NCI-H1694 (cell line): ENCODE measurements at regions not wholly inside any gene's neighbourhood (a gene's known extent, or its start where the extent isn't known, plus 50 kb on each side); places are given as distances from the start of the nearest gene placed in this dataset.

ENCODE experiments used
- DNase-seq: peaks from one replicate; lab custom pipeline; 2025; lab: John Stamatoyannopoulos, UW

DNA sequence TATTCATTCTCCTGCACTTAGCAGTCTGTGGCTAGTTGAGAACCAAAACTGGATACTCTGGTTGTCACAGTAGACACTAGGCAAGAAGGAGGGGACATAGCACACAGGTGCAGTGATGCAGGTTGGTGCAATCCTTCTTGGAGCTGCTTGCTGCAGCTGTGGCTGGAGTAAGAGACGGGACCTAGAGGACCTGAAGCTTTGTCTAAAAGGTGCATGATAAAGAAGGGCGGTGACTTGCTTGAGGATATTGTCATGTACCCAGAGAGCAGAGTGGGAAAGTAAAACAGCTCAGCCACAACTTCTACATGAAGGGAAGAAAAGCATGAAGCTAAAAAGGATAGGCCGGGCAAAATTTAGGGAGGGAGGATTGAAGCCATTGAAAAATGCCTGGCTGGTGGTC lies 304.1 kb upstream of the KIRREL3 start:
- no peak for DNase-seq

DNA sequence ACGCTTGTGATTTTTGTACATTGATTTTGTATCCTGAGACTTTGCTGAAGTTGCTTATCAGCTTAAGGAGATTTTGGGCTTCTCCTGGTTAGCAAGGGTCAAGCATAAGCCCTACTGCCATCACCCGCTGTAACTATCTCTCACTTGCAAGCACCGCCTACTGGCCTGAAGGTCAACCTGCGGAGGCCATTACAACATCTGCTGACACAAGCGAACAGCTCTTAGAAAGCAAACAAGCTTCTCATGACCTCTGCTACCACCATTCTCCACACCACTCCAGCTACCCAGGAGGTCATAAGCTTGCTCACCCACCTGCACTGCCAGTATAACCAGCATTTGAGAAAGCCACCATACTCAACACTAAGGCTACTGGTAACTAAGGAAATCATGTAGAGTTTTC lies 288.4 kb upstream of the KIRREL3 start:
- DNase-seq = no peak

DNA sequence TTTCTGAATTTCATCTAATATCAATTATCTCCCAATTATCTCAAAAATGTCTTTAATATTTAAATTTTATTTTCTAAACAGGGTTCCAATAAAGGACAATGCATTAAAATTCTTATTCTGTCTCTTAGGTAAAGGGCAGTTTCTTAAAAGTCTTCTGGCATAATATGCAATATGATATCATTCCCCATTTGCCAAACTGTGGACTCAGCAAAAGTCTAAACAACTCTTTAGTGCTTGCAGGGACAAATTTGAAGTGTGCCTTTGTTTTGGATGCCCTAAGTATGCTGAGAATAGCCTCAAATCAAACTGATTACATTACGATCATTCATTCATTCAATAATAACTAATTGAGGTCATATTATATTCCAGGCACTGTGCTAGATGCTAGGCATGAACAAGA lies 281.0 kb upstream of the KIRREL3 start:
- DNase-seq = no peak

DNA sequence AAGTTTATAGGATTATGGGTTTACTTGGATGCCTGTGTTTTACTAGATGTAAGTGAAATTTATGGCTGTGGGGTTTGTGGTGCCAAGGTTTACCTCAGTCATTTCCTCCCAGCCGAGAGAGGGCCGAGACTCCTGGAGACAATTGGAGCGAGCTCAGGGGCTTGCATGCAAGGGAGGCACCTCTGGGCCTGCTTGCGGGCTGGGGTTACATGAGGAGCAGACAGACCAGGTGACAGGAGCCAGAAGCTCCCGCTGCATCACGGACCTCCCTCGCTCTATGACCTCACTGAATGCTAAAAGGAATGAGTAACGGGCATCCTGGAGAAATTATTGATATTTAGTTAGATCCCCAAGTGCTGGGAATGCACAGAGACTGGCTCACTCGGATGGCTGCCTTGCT lies 275.2 kb upstream of the KIRREL3 start:
- DNase-seq = no peak

DNA sequence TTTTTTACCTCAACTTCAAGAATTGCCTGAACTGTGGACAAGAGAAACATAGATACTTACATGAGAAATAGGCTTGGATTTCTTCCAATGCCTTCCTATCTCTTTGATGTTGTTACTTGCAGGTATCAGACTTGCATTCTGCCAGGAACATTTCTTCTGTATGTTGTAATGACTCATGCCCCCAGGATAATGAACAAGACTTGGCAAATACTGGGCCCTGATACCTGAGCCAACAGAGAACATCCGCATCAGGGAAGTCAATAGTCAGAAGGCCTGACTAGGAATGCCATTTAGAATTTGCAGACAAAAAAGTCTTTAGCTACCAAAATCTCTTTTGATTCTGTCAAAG lies 273.7 kb upstream of the KIRREL3 start:
- DNase-seq = no peak

GRCh38 chr11:127273593-127274327 lies 273.2 kb upstream of the KIRREL3 start:
- DNase-seq = no peak

DNA sequence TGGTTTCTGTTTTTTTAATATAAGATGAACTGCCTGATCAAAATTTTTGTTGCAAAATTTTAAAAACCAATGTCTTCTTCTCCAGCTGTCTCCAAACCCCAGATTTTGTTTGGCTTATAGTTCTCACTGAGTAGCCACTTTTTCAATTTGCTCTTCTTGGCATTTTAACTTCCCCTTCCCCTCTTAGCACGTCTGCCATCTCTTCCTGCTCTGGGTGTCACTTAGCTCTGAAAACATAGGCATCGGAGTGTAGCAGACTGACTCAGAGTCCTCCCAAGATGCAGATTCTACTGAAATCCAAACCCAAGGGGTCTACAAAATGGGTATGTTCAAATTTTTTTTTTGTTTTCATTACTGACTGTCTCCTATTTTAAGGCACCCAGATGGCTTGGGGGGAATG lies 270.3 kb upstream of the KIRREL3 start:
- DNase-seq = no peak

GRCh38 chr11:127269911-127270310 lies 269.3 kb upstream of the KIRREL3 start:
- DNase-seq = no peak

- no peak for DNase-seq
These were observed 268.4 kb upstream of the KIRREL3 start for GRCh38 chr11:127268932-127269331.

- DNase-seq = no peak
These were observed 268.0 kb upstream of the KIRREL3 start for GRCh38 chr11:127268521-127268920.

- DNase-seq = no peak
These were observed 258.5 kb upstream of the KIRREL3 start for GRCh38 chr11:127259102-127259501.

DNA sequence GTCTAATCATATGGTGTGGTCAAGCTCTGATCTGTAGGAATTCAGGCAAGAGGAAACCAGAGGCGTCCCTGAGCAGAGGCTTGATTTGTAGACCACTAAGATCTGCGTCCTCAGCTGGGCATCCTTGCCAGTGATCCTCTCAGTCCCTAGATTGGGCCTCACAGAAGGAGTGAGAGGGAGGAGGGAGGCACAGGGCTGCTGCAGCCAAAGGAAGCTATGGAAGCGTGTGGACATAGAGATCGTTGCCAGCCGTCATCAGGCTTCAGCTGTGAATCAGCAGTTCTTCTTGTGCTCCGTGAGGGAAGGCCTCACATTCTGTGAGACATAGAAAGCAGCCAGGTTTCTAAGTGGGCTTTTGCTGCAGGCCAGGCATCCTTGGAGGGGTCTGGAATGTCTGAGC lies 254.6 kb upstream of the KIRREL3 start:
- DNase-seq = no peak

GRCh38 chr11:127252321-127252720 lies 251.8 kb upstream of the KIRREL3 start:
- no peak for DNase-seq

DNA sequence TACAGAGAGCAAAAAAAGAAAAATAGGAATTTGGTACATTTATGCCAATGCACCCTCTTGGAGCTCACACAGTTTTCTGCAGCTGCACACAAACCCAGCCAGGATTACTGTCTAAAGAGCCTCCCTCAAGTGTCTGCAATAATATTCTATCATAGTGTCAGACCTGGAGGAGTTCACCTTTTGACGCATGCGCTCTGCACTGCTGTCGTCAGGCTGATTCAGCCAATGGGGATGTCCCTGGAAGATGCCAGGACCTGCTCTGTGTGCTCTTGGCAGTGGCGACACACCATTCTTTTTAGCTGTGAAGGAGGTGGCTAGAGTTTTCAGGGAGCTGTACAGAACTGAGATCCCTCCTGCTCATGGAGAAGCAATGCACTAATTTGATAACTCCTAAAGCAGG lies 249.0 kb upstream of the KIRREL3 start:
- DNase-seq = no peak

DNA sequence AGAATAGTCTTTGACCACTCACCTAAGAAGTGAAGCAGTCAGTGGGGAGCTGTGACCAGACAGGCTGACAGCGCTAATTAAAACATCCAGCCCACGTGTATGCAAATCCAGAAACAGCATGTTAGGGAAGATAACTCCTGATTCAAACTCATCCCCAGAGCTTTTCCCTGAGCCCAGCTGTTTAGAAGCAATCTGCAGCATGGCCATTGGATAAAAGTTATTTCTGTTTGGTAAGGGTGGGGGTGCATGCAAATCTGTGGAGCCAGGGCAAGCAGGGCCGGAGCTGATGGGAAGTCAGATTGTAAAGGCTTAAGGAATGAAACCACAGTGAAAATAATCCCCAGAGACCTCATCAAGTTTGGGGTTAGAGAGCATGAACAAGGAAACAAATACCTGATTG lies 247.9 kb upstream of the KIRREL3 start:
- DNase-seq = no peak

- no peak for DNase-seq
These were observed 246.8 kb upstream of the KIRREL3 start for GRCh38 chr11:127247261-127247851.

DNA sequence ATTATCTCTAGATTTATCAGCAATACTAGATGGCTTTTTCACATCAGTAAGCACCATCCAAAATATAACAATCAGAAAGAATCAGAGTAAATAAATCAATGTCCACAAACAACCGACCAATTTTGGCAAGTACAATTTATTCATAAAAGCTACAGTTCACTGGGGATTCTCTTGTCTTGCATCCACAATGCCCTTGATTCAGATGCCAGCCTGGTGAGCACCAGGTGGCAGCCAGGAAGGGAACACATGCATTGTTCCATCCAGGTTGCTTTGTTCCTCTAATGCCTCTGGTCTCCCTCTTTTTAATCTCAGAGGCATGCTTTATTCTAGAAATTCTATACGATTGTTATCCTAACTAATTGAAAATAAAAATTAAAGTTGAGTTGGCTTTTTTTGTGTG lies 242.1 kb upstream of the KIRREL3 start:
- no peak for DNase-seq

DNA sequence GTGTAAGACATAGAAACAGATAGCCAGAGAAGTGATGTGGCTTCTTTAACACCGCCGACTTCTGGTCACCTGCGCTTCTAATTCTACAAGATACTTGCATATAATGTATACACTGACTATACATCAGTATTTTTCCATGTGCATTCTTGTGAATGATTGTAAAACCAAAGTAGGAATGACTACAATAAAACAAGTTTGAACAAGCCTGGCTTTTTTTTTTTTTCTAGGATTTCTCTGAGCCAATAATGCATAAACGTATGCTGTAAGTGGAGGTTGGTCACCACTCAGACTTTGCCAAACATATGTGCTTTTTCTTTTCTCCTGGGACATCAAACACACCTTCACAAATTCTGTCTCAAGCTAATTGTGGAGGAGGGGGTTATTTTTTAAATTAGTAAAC lies 237.8 kb upstream of the KIRREL3 start:
- peak; percentile 7 for DNase-seq

DNA sequence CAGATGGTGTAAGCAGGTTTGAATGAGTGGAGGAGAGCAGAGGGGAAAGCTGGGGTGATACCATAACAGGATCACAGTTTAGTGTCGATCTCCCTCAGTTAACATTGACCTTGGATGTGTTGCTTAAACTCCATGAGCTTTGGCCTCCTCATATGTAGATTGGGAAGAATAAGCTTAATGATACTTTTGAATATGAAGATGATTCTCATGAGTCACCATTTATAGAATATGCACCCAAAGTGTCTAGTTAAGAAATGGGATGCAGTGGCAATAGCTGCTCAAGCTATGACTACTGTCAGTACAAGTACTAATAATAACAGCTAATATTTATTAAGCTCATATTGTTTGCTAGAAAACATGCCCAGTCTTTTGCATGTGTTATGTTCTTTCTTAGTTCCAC lies 236.2 kb upstream of the KIRREL3 start:
- DNase-seq = no peak

DNA sequence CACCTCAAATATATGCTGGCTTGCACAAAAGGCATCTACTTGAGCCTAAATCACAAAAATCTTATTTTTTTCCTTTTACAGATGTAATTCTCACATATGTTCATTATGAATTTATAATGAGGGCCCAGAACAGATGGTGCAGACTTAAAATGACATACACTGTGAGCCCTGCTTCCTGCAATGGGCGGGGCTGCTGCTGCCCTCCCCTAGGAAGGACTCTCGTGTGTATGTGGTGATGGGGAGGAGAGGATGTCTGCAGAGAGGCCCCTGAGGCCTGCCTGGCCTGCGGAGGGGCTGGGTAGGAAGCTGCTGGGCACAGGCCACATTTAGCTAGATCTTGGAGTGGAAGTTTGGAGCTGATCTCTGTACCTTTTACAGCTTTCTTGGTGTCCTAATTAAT lies 233.4 kb upstream of the KIRREL3 start:
- peak; percentile 45 for DNase-seq

DNA sequence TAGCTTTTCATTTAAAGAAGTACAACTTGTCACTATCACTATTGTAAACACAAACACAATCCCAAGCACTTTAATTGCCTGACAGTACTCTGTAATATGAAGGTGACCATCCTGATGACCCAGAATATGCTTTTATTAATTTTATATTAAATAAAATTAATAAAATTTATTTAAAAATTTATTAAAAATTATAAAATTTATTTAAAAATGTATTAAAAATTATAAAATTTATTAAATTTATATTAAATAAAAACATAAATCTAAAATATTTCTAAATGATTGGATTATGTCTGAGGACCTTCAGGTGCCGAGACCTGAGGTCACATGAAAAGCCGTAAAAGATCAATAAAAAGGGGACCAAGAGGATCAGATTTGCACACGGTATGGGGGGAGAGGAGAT lies 229.8 kb upstream of the KIRREL3 start:
- DNase-seq = no peak

GRCh38 chr11:127226949-127227348 lies 226.4 kb upstream of the KIRREL3 start:
- DNase-seq = no peak

GRCh38 chr11:127226380-127226779 lies 225.8 kb upstream of the KIRREL3 start:
- DNase-seq = no peak

DNA sequence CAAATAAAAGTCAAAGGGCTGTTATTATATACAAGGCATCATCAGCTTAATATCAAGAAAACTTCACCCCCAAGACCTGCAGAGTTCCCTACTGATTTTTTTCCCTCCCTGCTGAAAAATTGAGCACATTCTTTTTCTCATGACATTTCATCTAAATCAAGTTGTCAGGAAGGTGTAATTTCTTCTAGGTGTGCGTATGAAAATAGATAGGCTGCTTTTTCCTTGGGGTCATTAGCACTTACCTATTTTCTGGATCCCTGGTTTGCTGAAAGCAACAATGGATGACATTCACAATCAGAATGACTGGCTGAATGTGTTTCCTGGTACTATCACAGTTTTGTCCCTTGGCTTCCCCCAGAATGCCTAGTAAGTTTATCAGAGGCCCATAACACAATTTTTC lies 225.0 kb upstream of the KIRREL3 start:
- DNase-seq = no peak
